Loucy (cell line): ENCODE measurements at regions not wholly inside any gene's neighbourhood (a gene's known extent, or its start where the extent isn't known, plus 50 kb on each side); places are given as distances from the start of the nearest gene placed in this dataset.

ENCODE experiments used
- H2AFZ ChIP-seq: fragments of 200-600 bp; sonication (generic); 2 replicates; pipeline ENCODE4 v1.6.0; 2016; ENCODE audit warnings: antibody characterized with exemption, mild to moderate bottlenecking, low read length, moderate library complexity
- H3F3A ChIP-seq: fragments of 200-600 bp; 2 replicates; pipeline ENCODE4 v1.6.0; 2016; ENCODE audit warnings: antibody characterized with exemption, low read depth, mild to moderate bottlenecking
- H3K27me3 ChIP-seq: fragments of 200-600 bp; sonication (generic); 2 replicates; pipeline ENCODE4 v1.6.1; 2014; ENCODE audit warnings: low read length, mild to moderate bottlenecking; ENCODE audit not compliant: insufficient read depth, poor library complexity, severe bottlenecking
- H3K36me3 ChIP-seq: fragments of 200-600 bp; sonication (generic); 2 replicates; pipeline ENCODE4 v1.6.1; 2016; ENCODE audit warnings: low read length; ENCODE audit not compliant: insufficient read depth
- H3K4me1 ChIP-seq: fragments of 200-600 bp; sonication (generic); 2 replicates; pipeline ENCODE4 v1.5.1; 2014; ENCODE audit warnings: low read length, mild to moderate bottlenecking; ENCODE audit not compliant: insufficient read depth, poor library complexity, severe bottlenecking
- H3K4me2 ChIP-seq: fragments of 200-600 bp; sonication (generic); 2 replicates; pipeline ENCODE4 v1.6.0; 2014; ENCODE audit warnings: antibody characterized with exemption, low read length, low read depth, mild to moderate bottlenecking; ENCODE audit not compliant: poor library complexity, severe bottlenecking
- H3K4me3 ChIP-seq: fragments of 200-600 bp; sonication (generic); 2 replicates; pipeline ENCODE4 v1.5.1; 2014; ENCODE audit warnings: low read length, mild to moderate bottlenecking, mixed read lengths; ENCODE audit not compliant: poor library complexity, severe bottlenecking
- H3K79me2 ChIP-seq: fragments of 200-600 bp; sonication (generic); 2 replicates; pipeline ENCODE4 v1.6.1; 2014; ENCODE audit warnings: low read length; ENCODE audit not compliant: insufficient read depth
- H3K9ac ChIP-seq: fragments of 200-600 bp; sonication (generic); 2 replicates; pipeline ENCODE4 v1.6.0; 2014; ENCODE audit warnings: mild to moderate bottlenecking, low read depth, low read length, moderate library complexity; ENCODE audit not compliant: poor library complexity, severe bottlenecking
- H3K9me2 ChIP-seq: fragments of 200-600 bp; sonication (generic); replicated peaks from 2 replicates; pipeline ENCODE4 v1.6.1; 2016; ENCODE audit warnings: low read depth, low read length, mixed read lengths
- H3K9me3 ChIP-seq: fragments of 200-600 bp; sonication (generic); 2 replicates; pipeline ENCODE4 v1.6.1; 2014; ENCODE audit warnings: mild to moderate bottlenecking, antibody characterized with exemption, low read length, low read depth; ENCODE audit not compliant: insufficient read depth
- H4K20me1 ChIP-seq: fragments of 200-600 bp; sonication (generic); 2 replicates; pipeline ENCODE4 v1.6.0; 2014; ENCODE audit warnings: antibody characterized with exemption, low read length, mild to moderate bottlenecking; ENCODE audit not compliant: insufficient read depth, poor library complexity, severe bottlenecking
- CTCF ChIP-seq: fragments of 200-600 bp; sonication (generic); conservative IDR thresholded peaks from 2 replicates; pipeline ENCODE4 v1.5.1; 2014; ENCODE audit warnings: mild to moderate bottlenecking, antibody characterized with exemption, low read length
- EZH2phosphoT487 ChIP-seq: fragments of 200-600 bp; IDR thresholded peaks from 2 replicates; pipeline ENCODE4 v1.6.1; 2018; ENCODE audit warnings: antibody characterized with exemption, mild to moderate bottlenecking, moderate library complexity, borderline replicate concordance

GRCh38 chr1:22296701-22297591, 154.0 kb upstream of the WNT4 start:
- no peaks in the 10 kb centered on the region for H3K9me2 ChIP-seq
- H3F3A ChIP-seq, result no peaks in the 10 kb centered on the region
- H3K9me3 ChIP-seq, result no peaks in the 10 kb centered on the region
- no peak overlapping the region for H2AFZ ChIP-seq
- no peak overlapping the region for H3K4me3 ChIP-seq
- H3K36me3 ChIP-seq, result no peaks in the 10 kb centered on the region
- H4K20me1 ChIP-seq, result no peaks in the 10 kb centered on the region
- peaks cover 21% of the 10 kb centered on the region for H3K27me3 ChIP-seq
- TF ChIP-seq CTCF, result no peak
- TF ChIP-seq EZH2phosphoT487, result no peak
- peak overlapping the region; percentile 26 for H3K4me2 ChIP-seq
- no peak overlapping the region for H3K9ac ChIP-seq
- peaks cover 8% of the 10 kb centered on the region for H3K4me1 ChIP-seq
- no peaks in the 10 kb centered on the region for H3K79me2 ChIP-seq

GRCh38 chr1:22297999-22298398, 153.7 kb upstream of the ZBTB40 start:
- Histone ChIP-seq H3K27me3 (peaks cover 21% of the 10 kb centered on the region), H3K4me3 (no peak overlapping the region), H3K9ac (no peak overlapping the region), H3F3A (no peaks in the 10 kb centered on the region), H3K9me3 (no peaks in the 10 kb centered on the region), H2AFZ (no peak overlapping the region), H3K36me3 (no peaks in the 10 kb centered on the region), H4K20me1 (no peaks in the 10 kb centered on the region), H3K4me2 (no peak overlapping the region), H3K4me1 (peaks cover 8% of the 10 kb centered on the region), H3K9me2 (no peaks in the 10 kb centered on the region), H3K79me2 (no peaks in the 10 kb centered on the region)
- TF ChIP-seq CTCF (no peak), EZH2phosphoT487 (no peak)

GRCh38 chr1:22303816-22304215, 147.8 kb upstream of the ZBTB40 start:
- TF ChIP-seq CTCF (no peak), EZH2phosphoT487 (no peak)
- no peaks in the 10 kb centered on the region for H4K20me1 ChIP-seq

More at GRCh38 chr1:22303816-22304215, 147.8 kb upstream of the ZBTB40 start:
- Histone ChIP-seq H3F3A (no peaks in the 10 kb centered on the region), H3K36me3 (no peaks in the 10 kb centered on the region), H3K9me3 (no peaks in the 10 kb centered on the region), H3K4me2 (no peak overlapping the region), H3K4me1 (no peaks in the 10 kb centered on the region), H3K79me2 (no peaks in the 10 kb centered on the region), H3K9ac (no peak overlapping the region), H2AFZ (no peak overlapping the region), H3K4me3 (no peak overlapping the region), H3K9me2 (no peaks in the 10 kb centered on the region), H3K27me3 (peaks cover 8% of the 10 kb centered on the region)
